ENCODE measurements at regions not wholly inside any gene's neighbourhood (a gene's known extent, or its start where the extent isn't known, plus 50 kb on each side); places are given as distances from the start of the nearest gene placed in this dataset.

- CTCF ChIA-PET = no interaction called here
- 0 out of 2 replicates have a peak, but pooled peaks cover 3% of the 10 kb centered on the region for H3K4me1 Mint-ChIP-seq
- no peak for DNase-seq (ENCODE audit: low spot score)
Observed at GRCh38 chr12:20132818-20133217, 235.5 kb upstream of the PDE3A start.

More at GRCh38 chr12:20132818-20133217, 235.5 kb upstream of the PDE3A start:
- H3K9me3 Mint-ChIP-seq = no peaks in the 10 kb centered on the region
- POLR2A ChIA-PET = no interaction called here
- H3K4me3 Mint-ChIP-seq = no peak overlapping the region
- no peaks in the 10 kb centered on the region for H3K36me3 Mint-ChIP-seq
- H3K27ac Mint-ChIP-seq = no peak overlapping the region
- H3K27me3 Mint-ChIP-seq (ENCODE audit: low read depth) = no peaks in the 10 kb centered on the region
- no peak for TF ChIP-seq HMGXB4 (CRISPR knock-in tag; IDR thresholded peaks at IDR 0.05)
- TF ChIP-seq ZSCAN18 (CRISPR knock-in tag; IDR thresholded peaks at IDR 0.05) = no peak
- TF ChIP-seq PRDM15 (CRISPR knock-in tag; IDR thresholded peaks at IDR 0.05) = no peak
- no peak for TF ChIP-seq MXD4 (CRISPR knock-in tag; IDR thresholded peaks at IDR 0.05; ENCODE audit: borderline replicate concordance)
- TF ChIP-seq FOXP4 (CRISPR knock-in tag; IDR thresholded peaks at IDR 0.05) = no peak
- no peak for TF ChIP-seq IRF2 (CRISPR knock-in tag; IDR thresholded peaks at IDR 0.05; ENCODE audit: borderline replicate concordance, low read depth)
- TF ChIP-seq USF2 (CRISPR knock-in tag; IDR thresholded peaks at IDR 0.05) = no peak
- no peak for TF ChIP-seq JAZF1 (CRISPR knock-in tag; IDR thresholded peaks at IDR 0.05)
- no peak for TF ChIP-seq SP1 (CRISPR knock-in tag; conservative IDR thresholded peaks at IDR 0.05)
- TF ChIP-seq AR (CRISPR knock-in tag; IDR thresholded peaks at IDR 0.05) = no peak
- no peak for TF ChIP-seq SMAD3 (CRISPR knock-in tag; IDR thresholded peaks at IDR 0.05; ENCODE audit: borderline replicate concordance)
- no peak; the same call in 1 of the 2 replicates for ATAC-seq
